ENCODE measurements at regions not wholly inside any gene's neighbourhood (a gene's known extent, or its start where the extent isn't known, plus 50 kb on each side); places are given as distances from the start of the nearest gene placed in this dataset.

DNA sequence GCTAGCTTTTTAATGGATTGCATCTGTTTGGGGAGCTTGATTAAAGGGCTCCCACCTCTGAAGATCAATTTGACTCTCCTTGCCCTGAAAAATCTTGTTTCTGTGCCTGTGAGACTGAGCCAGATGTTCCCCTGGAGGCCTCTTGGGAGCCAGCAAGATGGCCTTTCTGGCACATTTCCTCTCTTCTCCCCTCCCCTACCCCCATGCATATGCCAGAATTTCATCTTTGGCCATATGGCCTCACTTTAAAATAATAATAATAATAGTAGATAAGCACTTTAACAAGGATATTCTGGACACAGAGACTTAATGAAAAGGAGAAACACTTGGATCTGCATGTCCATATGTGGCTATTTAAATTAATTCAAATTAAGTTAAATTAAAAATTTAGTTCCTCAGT, 144.1 kb upstream of the CES5A start:
- TF ChIP-seq, protein P1, sequence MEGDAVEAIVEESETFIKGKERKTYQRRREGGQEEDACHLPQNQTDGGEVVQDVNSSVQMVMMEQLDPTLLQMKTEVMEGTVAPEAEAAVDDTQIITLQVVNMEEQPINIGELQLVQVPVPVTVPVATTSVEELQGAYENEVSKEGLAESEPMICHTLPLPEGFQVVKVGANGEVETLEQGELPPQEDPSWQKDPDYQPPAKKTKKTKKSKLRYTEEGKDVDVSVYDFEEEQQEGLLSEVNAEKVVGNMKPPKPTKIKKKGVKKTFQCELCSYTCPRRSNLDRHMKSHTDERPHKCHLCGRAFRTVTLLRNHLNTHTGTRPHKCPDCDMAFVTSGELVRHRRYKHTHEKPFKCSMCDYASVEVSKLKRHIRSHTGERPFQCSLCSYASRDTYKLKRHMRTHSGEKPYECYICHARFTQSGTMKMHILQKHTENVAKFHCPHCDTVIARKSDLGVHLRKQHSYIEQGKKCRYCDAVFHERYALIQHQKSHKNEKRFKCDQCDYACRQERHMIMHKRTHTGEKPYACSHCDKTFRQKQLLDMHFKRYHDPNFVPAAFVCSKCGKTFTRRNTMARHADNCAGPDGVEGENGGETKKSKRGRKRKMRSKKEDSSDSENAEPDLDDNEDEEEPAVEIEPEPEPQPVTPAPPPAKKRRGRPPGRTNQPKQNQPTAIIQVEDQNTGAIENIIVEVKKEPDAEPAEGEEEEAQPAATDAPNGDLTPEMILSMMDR (conservative IDR thresholded peaks at IDR 0.05), result no peak
- no peak for DNase-seq (ENCODE audit: extremely low spot score, unreplicated experiment)
- H3K9me3 Mint-ChIP-seq, result no peaks in the 10 kb centered on the region
- H3K27ac Mint-ChIP-seq, result no peak overlapping the region
- no peaks in the 10 kb centered on the region for H3K36me3 Mint-ChIP-seq
- H3K4me1 Mint-ChIP-seq (ENCODE audit: unreplicated experiment), result no peaks in the 10 kb centered on the region
- H3K4me3 Mint-ChIP-seq, result no peak overlapping the region
- peaks cover 33% of the 10 kb centered on the region for H3K27me3 Mint-ChIP-seq

DNA sequence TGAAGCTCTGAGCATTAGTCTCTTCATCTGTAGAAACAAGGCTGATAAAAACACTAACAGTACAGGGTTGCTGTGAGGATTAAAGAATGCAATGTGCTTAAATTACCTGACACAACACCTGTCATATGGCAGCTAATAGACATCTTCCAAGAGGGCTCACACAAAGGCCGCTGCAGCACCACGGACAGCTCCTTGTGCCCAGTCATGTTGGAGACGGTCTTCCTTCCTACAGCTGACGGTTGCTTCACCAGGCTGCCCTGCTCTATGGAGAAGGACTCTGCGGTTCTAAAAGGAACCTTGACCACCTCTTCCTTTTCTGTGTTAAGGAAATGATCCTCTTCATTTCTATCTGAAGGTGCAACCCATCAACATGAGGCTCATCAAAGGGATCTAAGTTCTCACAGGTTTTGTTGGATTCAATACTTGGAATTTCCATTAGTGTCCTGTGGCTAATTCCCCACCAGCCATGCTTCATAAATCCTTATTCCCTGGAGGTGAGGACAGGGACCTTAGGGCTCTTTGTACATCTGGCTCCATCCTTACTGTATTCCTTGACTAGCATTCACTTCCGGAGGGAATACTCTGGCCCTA, 138.9 kb upstream of the CES5A start:
- Mint-ChIP-seq H3K4me3 (no peak overlapping the region), H3K9me3 (no peaks in the 10 kb centered on the region), H3K36me3 (no peaks in the 10 kb centered on the region), H3K27me3 (peaks cover 59% of the 10 kb centered on the region), H3K27ac (no peak overlapping the region), H3K4me1 (ENCODE audit: unreplicated experiment) (no peaks in the 10 kb centered on the region)
- peak; percentile 76 for DNase-seq (ENCODE audit: extremely low spot score, unreplicated experiment)
- TF ChIP-seq, protein P1 (conservative IDR thresholded peaks at IDR 0.05), result no peak

DNA sequence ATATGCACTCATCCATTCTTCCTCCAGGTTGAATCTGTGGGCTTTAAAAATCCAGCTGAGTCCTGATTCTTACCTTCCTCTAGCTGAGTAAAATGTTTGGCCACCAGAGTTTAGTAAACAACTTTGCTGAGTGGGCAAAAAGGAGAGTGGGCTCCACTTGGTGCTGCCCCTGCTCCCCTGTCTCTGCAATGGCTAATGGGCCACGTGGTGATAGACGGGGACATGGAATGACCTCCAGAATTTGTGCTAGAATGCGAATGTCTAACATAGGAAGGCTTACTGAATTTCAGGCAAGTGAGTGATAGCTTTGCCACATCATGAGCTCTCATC, 137.3 kb upstream of the CES5A start:
- Mint-ChIP-seq H3K4me3 (no peak overlapping the region), H3K27me3 (peaks cover 63% of the 10 kb centered on the region), H3K4me1 (ENCODE audit: unreplicated experiment) (no peaks in the 10 kb centered on the region), H3K9me3 (no peaks in the 10 kb centered on the region), H3K27ac (no peak overlapping the region), H3K36me3 (no peaks in the 10 kb centered on the region)
- no peak for DNase-seq (ENCODE audit: extremely low spot score, unreplicated experiment)
- TF ChIP-seq, protein P1 (conservative IDR thresholded peaks at IDR 0.05), result no peak

DNA sequence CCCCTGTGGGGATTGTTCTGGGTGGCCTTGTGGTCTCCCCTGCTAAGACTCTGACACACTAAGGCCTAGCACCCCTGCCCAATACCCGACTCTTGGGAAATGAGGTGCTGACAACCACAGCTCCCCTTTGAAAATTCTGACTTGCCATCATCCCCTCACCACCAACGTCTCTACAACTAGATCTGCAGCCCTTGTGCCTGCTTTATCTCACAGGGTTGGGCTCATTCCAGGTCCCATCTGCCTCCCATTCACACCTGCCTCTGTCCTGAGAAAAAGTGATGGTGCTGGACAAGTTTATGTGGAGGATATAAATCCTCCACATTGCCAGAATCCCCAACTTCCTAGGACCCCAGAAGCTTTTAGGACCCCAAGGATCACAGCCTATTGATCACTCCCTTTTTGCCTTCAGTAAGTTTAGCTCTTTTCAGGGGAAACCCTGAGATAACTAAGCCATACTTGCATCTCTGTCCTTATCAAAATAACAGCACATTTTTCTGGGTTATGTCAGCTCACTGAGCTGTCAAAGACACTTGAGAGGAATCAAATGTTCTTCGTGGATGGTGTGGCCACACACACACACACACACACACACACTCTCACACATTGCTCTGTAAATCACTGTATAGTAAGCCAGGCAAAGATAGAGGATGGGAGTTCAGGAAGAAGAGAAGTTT, 136.8 kb upstream of the CES5A start:
- DNase-seq (ENCODE audit: extremely low spot score, unreplicated experiment), result no peak
- no peaks in the 10 kb centered on the region for H3K36me3 Mint-ChIP-seq
- TF ChIP-seq, protein P1 (conservative IDR thresholded peaks at IDR 0.05), result no peak
- H3K4me3 Mint-ChIP-seq, result no peak overlapping the region
- no peaks in the 10 kb centered on the region for H3K9me3 Mint-ChIP-seq
- no peaks in the 10 kb centered on the region for H3K4me1 Mint-ChIP-seq (ENCODE audit: unreplicated experiment)
- peaks cover 61% of the 10 kb centered on the region for H3K27me3 Mint-ChIP-seq
- no peak overlapping the region for H3K27ac Mint-ChIP-seq

DNA sequence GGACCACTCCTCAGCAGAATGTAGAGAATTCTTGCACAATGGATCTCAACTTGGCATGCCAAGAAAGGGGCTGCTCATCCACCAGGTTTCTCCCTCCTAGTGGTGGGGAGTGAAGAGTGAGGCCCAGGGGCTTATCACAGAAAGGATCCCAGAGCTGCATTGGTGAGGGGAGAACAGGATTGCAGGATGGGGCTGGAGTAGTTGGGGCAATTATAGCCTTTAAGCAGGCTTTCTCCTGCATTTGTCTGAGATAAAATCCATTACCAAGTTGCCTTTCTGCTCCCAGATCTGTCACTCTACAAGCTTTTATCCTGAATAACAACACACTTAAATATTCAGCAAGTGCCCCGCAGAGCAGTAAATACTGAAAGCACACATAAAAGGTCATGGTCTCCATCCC, 130.8 kb upstream of the CES5A start:
- DNase-seq (ENCODE audit: extremely low spot score, unreplicated experiment), result no peak
- H3K4me3 Mint-ChIP-seq, result no peak overlapping the region
- no peaks in the 10 kb centered on the region for H3K4me1 Mint-ChIP-seq (ENCODE audit: unreplicated experiment)
- peaks cover 33% of the 10 kb centered on the region for H3K27me3 Mint-ChIP-seq
- TF ChIP-seq, protein P1 (conservative IDR thresholded peaks at IDR 0.05), result no peak
- no peaks in the 10 kb centered on the region for H3K9me3 Mint-ChIP-seq
- H3K36me3 Mint-ChIP-seq, result no peaks in the 10 kb centered on the region
- H3K27ac Mint-ChIP-seq, result no peak overlapping the region

All from type B pancreatic cell (in vitro differentiated cells).